ENCODE measurements at regions not wholly inside any gene's neighbourhood (a gene's known extent, or its start where the extent isn't known, plus 50 kb on each side); places are given as distances from the start of the nearest gene placed in this dataset.

- no peak for TF ChIP-seq CTCF (IDR thresholded peaks at IDR 0.05)
- TF ChIP-seq EP300 (IDR thresholded peaks at IDR 0.05) = no peak
- TF ChIP-seq POLR2A (IDR thresholded peaks at IDR 0.05) = no peak
Observed at GRCh38 chr7:111653846-111654245, 91.6 kb upstream of the IMMP2L start.
